Small intestine (tissue), 7 donors: ENCODE measurements at regions not wholly inside any gene's neighbourhood (a gene's known extent, or its start where the extent isn't known, plus 50 kb on each side); places are given as distances from the start of the nearest gene placed in this dataset.

Experiments
- DNase-seq, 2 donors: peaks; one replicate each; pipeline versions ENCODE4 v3.0.0 to v3.0.0-alpha.2; 2013
- FAIRE-seq: peaks from 2 replicates; lab custom pipeline; 2012; peaks lifted over from hg19 to GRCh38; lab: Jason Lieb, UNC
- H3K27ac ChIP-seq, 3 donors: one replicate each; pipeline ENCODE4 v1.5.1; 2013; ENCODE audit warnings: low read length in 2 of 3, mild to moderate bottlenecking in 2 of 3, control low read depth in 1 of 3, inconsistent platforms in 1 of 3, low read depth in 1 of 3, moderate library complexity in 1 of 3
- H3K27me3 ChIP-seq, 3 donors: one replicate each; pipeline ENCODE4 v1.6.1; 2013; ENCODE audit warnings: low read length in 3 of 3, inconsistent platforms in 1 of 3; ENCODE audit not compliant: control insufficient read depth in 3 of 3, insufficient read depth in 3 of 3
- H3K36me3 ChIP-seq, 3 donors: one replicate each; pipeline ENCODE4 v1.6.1; 2013; ENCODE audit warnings: low read length in 3 of 3, inconsistent platforms in 1 of 3, low read depth in 1 of 3, mild to moderate bottlenecking in 1 of 3, moderate library complexity in 1 of 3; ENCODE audit not compliant: control insufficient read depth in 3 of 3, insufficient read depth in 2 of 3
- H3K4me1 ChIP-seq, 3 donors: one replicate each; pipeline ENCODE4 v1.6.1; 2013; ENCODE audit warnings: low read length in 2 of 3, inconsistent platforms in 1 of 3, low read depth in 1 of 3, mild to moderate bottlenecking in 1 of 3, moderate library complexity in 1 of 3; ENCODE audit not compliant: control insufficient read depth in 3 of 3, insufficient read depth in 2 of 3
- H3K4me3 ChIP-seq, 3 donors: one replicate each; pipeline ENCODE4 v1.5.1; 2013; ENCODE audit warnings: low read length in 3 of 3, control low read depth in 1 of 3, inconsistent platforms in 1 of 3, low read depth in 1 of 3, mild to moderate bottlenecking in 1 of 3, moderate library complexity in 1 of 3
- H3K9me3 ChIP-seq, 2 donors: one replicate each; pipeline ENCODE4 v1.6.1; 2013; ENCODE audit warnings: low read depth in 1 of 2, low read length in 1 of 2; ENCODE audit not compliant: control insufficient read depth in 2 of 2, insufficient read depth in 1 of 2
- WGBS, 3 donors: extraction: QIAGEN DNeasy Blood & Tissue Kit; methylation state at CpG; one replicate each; pipeline ENCODE4 v1.1.7; 2013; 5-methylcytosine and 5-hydroxymethylcytosine counted together
- donor health status: healthy with polysubstance abuse.
- donor health status: control.
- donor health status: control.
- donor health status: Bipolar disorder and iron deficiency.
- donor health status: healthy.

- DNase-seq (no peak), FAIRE-seq (no peak)
- no peak overlapping the region for H3K4me3 ChIP-seq
- H3K4me1 ChIP-seq, result no peaks in the 10 kb centered on the region
- H3K9me3 ChIP-seq, result no peaks in the 10 kb centered on the region
- no peak overlapping the region for H3K27ac ChIP-seq
- WGBS, 3 donors, result 79 to 85% (median 81%) methylated on average over 4 of the region's 4 CpGs
- H3K27me3 ChIP-seq, result no peaks in the 10 kb centered on the region
- no peaks in the 10 kb centered on the region for H3K36me3 ChIP-seq
Observed at GRCh38 chr21:16863908-16864307, 648.9 kb upstream of the CXADR start.

- Histone ChIP-seq H3K4me1 (no peaks in the 10 kb centered on the region), H3K27me3 (no peaks in the 10 kb centered on the region), H3K9me3 (no peaks in the 10 kb centered on the region), H3K36me3 (no peaks in the 10 kb centered on the region), H3K4me3 (no peak overlapping the region), H3K27ac (no peak overlapping the region)
- no peak for FAIRE-seq
- no peak for DNase-seq
Observed at GRCh38 chr21:16865632-16866031, 647.2 kb upstream of the CXADR start.

- no peak for DNase-seq
- Histone ChIP-seq H3K9me3 (no peaks in the 10 kb centered on the region), H3K27me3 (no peaks in the 10 kb centered on the region), H3K4me1 (no peaks in the 10 kb centered on the region), H3K4me3 (no peak overlapping the region), H3K36me3 (no peaks in the 10 kb centered on the region), H3K27ac (no peak overlapping the region)
- 86 to 90% (median 89%) methylated on average over 4 of the region's 4 CpGs for WGBS, 3 donors
- FAIRE-seq, result no peak
Observed at GRCh38 chr21:16866851-16867250, 646.0 kb upstream of the CXADR start.

- peak in 1 of 2 donors; percentile 46 for DNase-seq
- FAIRE-seq, result no peak
- H3K9me3 ChIP-seq, result no peaks in the 10 kb centered on the region
- no peak overlapping the region for H3K27ac ChIP-seq
- 53 to 78% (median 60%) methylated on average over 1 of the region's 1 CpG for WGBS, 3 donors
- no peaks in the 10 kb centered on the region for H3K27me3 ChIP-seq
- no peak overlapping the region for H3K4me3 ChIP-seq
- no peaks in the 10 kb centered on the region for H3K36me3 ChIP-seq
- no peaks in the 10 kb centered on the region for H3K4me1 ChIP-seq
Observed at GRCh38 chr21:16870103-16870502, 642.7 kb upstream of the CXADR start.

- DNase-seq, result no peak
- no peaks in the 10 kb centered on the region for H3K36me3 ChIP-seq
- H3K27me3 ChIP-seq, result no peaks in the 10 kb centered on the region
- H3K27ac ChIP-seq, result no peak overlapping the region
- 87 to 100% (median 90%) methylated on average over 1 of the region's 1 CpG for WGBS, 3 donors
- H3K4me1 ChIP-seq, result no peaks in the 10 kb centered on the region
- no peak for FAIRE-seq
- no peak overlapping the region for H3K4me3 ChIP-seq
- H3K9me3 ChIP-seq, result no peaks in the 10 kb centered on the region
Observed at GRCh38 chr21:16872616-16873015, 640.2 kb upstream of the CXADR start.

GRCh38 chr21:16873176-16873575 lies 639.7 kb upstream of the CXADR start:
- 86 to 91% (median 87%) methylated on average over 2 of the region's 2 CpGs for WGBS, 3 donors
- DNase-seq, result no peak
- Histone ChIP-seq H3K36me3 (no peaks in the 10 kb centered on the region), H3K4me3 (no peak overlapping the region), H3K27me3 (no peaks in the 10 kb centered on the region), H3K27ac (no peak overlapping the region), H3K4me1 (no peaks in the 10 kb centered on the region), H3K9me3 (no peaks in the 10 kb centered on the region)
- no peak for FAIRE-seq

- no peaks in the 10 kb centered on the region for H3K27me3 ChIP-seq
- H3K4me3 ChIP-seq, result no peak overlapping the region
- H3K36me3 ChIP-seq, result no peaks in the 10 kb centered on the region
- 88 to 97% (median 94%) methylated on average over 1 of the region's 1 CpG for WGBS, 3 donors
- no peaks in the 10 kb centered on the region for H3K9me3 ChIP-seq
- no peak for FAIRE-seq
- DNase-seq, result no peak
- H3K4me1 ChIP-seq, result no peaks in the 10 kb centered on the region
- no peak overlapping the region for H3K27ac ChIP-seq
Observed at GRCh38 chr21:16873596-16873995, 639.2 kb upstream of the CXADR start.

GRCh38 chr21:16879479-16879878 lies 633.4 kb upstream of the CXADR start:
- Histone ChIP-seq H3K4me3 (no peak overlapping the region), H3K27me3 (no peaks in the 10 kb centered on the region), H3K36me3 (no peaks in the 10 kb centered on the region), H3K4me1 (no peaks in the 10 kb centered on the region), H3K9me3 (no peaks in the 10 kb centered on the region), H3K27ac (no peak overlapping the region)
- FAIRE-seq (no peak), DNase-seq (no peak)
- WGBS, 3 donors, result 81 to 91% (median 87%) methylated on average over 3 of the region's 3 CpGs

- Histone ChIP-seq H3K27me3 (no peaks in the 10 kb centered on the region), H3K4me3 (no peak overlapping the region), H3K36me3 (no peaks in the 10 kb centered on the region), H3K4me1 (no peaks in the 10 kb centered on the region), H3K9me3 (peaks cover 0 to 1% of the 10 kb centered on the region in 2 donors), H3K27ac (no peak overlapping the region)
- FAIRE-seq (no peak), DNase-seq (no peak)
- WGBS, 3 donors, result 86 to 89% (median 87%) methylated on average over 1 of the region's 1 CpG
Observed at GRCh38 chr21:16891821-16892220, 621.0 kb upstream of the CXADR start.
